ENCODE measurements at regions not wholly inside any gene's neighbourhood (a gene's known extent, or its start where the extent isn't known, plus 50 kb on each side); places are given as distances from the start of the nearest gene placed in this dataset.
"Not testable (repeated sequence)": the region's sequence is repeated elsewhere in the genome, so short reads cannot be mapped to it uniquely, and the experiment has no call there.

DNA sequence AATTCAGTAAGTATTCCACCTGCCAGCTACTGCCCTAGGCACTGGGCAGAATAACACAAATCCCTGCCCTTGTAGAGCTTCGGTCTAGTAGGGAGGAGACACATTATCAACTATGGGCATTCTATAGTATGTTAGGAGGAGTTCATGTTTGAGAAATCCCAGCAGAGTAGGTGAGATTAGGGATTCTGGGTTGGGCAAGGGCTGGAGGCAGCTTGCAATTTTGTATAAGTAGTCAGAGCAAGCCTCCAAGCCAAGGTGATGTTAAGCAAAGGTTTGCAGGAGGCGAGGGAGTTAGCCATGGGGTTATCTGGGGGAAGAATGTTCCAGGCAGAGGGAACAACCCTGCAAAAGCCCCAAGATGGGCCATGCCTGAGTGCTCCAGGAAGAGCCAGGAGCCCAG lies 187.9 kb upstream of the HS6ST1 start:
- no peaks in the 10 kb centered on the region for H3K36me3 Mint-ChIP-seq
- H3K9me3 Mint-ChIP-seq = no peaks in the 10 kb centered on the region
- ATAC-seq = no peak
- no peak for DNase-seq (ENCODE audit: low spot score in 2 of 2)
- H3K27ac Mint-ChIP-seq = no peak overlapping the region

DNA sequence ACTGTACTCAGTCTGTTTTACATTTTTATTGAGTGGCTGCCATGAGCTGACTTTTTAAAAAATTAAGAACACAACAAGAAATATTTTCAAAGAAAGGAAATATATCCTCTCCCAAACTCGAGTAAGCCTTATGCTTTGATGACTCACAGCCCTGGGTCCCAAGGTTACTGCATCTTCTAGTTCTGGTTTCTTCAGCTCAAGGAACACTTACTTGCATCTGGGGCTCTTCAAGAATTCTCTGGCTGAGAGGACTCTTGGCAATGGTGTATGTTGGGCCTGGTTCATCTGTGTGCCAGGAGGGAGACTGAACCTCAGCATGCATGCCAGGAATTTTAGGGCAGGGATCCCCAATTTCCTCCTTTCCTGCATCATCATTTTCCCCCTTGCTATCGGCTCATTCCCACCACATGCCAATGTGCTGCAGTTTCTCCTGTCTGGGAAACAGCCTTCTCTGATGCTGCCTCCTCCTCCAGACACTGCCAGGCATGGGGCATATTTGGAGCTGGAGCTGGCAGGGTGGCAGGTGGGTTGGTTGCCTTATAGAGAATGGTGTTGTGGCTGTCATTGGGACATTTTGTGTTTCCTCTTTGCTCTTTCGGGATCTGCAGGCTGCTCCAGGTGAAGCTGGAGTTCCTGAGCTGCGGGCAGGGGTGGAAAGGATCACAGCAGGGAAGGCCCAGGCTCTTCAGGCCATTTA lies 192.2 kb upstream of the HS6ST1 start:
- Mint-ChIP-seq H3K27ac (no peak overlapping the region), H3K36me3 (no peaks in the 10 kb centered on the region), H3K9me3 (no peaks in the 10 kb centered on the region)
- DNase-seq (ENCODE audit: low spot score in 2 of 2) = no peak
- no peak for ATAC-seq

DNA sequence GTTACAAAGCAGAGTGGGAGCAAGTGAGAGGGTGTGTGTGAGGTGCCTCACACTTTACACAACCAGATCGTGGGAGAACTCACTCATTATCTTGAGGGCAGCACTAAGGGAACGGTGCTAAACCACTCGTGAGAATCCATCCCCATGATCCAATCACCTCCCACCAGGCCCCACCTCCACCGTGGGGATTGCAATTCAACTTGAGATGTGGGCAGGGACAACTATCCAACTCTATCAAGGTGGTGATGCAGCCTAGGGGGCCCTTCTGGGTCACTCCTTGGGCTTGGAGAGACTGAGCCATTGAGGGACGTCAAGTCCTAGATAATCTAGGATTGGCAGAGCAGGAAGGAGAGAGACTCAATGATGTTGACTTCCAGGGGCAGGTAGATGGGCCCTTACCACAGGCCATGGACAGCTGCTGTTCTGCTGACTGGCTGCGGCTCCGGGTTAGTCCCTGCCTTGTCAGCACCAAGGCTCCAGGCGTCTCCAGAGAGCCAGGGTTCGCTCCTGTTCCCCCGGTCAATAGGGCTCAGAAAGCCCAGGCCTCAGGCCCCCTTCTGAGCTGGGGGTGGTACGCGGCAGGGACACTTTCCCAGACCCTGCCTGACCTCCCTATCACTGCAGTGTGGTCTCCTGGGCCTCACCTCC lies 193.2 kb upstream of the HS6ST1 start:
- ATAC-seq (no peak), DNase-seq (ENCODE audit: low spot score in 2 of 2) (peak in 1 of 2 donors; percentile 23)
- Mint-ChIP-seq H3K36me3 (no peaks in the 10 kb centered on the region), H3K9me3 (no peaks in the 10 kb centered on the region), H3K27ac (no peak overlapping the region)

DNA sequence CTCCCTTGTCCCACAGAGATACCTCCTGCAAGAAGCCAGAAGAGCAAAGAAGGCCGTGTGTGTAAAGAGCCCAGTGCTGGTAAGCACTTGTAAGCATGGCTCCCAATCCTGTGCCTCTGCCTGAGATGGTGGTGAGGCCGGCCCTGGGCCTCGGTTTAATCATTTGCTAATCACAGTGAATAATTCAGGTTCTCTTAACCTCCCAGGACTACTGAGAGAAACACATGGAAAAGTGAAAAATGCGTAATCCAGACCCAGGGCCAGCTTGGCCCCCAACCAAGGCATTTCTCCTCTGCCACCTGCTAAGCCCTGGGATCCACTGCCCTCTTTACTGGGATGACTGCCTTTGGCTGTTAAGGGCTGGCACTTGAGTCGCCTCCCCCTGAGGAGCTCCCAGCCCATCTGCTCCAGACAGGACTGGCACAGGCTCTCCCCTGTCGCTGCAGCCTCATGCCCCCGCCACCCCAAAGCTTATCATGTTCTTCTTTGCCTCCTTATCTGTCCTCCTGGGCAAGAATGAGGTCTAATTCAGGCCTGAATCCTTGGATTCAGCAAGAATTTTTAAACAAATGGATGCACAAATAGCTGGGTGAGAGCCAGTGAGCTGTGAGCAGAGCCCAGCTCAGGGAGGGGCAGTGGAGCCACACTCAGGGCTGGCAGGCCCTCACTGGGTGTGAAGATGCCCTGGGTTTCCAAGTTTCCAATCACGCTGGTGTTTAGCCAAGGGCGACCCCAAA lies 193.9 kb upstream of the HS6ST1 start:
- H3K36me3 Mint-ChIP-seq = no peaks in the 10 kb centered on the region
- no peak for ATAC-seq

DNA sequence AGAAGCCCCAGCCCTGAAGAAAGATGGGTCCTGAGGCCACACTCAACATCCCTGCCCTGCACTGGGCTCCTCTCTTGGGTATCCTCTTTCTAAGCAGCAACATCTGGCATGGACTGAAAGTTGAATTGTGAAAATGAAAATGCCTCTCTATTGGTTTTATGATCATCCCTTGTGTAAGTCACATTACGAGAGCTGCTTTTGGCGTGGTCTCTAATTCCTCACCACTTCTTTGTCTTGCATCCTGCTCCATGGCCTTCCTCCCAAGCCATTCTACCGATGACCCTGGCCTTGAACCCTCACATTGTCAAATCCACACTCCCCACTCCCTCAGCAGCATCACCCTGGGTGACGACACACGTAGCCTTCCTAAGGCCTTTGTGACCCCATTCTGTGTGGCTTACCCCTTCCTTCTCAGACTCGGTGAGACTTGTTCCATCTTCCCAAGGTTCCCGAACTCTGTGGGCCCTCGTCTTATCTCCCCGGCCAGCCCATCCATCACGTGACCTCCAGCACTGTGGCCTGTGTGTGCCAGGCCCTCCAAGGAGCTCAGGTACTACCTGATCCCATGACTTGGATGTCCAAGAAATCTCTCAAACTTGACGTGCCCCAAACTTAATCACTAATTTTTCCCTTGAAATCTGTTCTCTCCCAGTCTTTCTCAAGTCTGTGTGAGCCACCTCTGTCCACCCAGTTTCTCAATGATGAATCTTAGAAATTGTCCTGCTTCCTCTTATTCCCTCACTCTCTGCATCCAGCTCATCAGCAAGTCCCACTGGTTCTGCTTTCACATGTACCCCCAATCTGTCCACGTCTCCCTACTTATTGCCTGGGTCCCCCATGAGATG lies 194.7 kb upstream of the HS6ST1 start:
- no peak overlapping the region for H3K27ac Mint-ChIP-seq
- peak in 1 of 2 donors; percentile 1 for DNase-seq (ENCODE audit: low spot score in 2 of 2)
- ATAC-seq = no peak
- H3K9me3 Mint-ChIP-seq = no peaks in the 10 kb centered on the region
- H3K36me3 Mint-ChIP-seq = no peaks in the 10 kb centered on the region

More for the DNA sequence above, 193.9 kb upstream of the HS6ST1 start:
- peak in 1 of 2 donors; percentile 38 for DNase-seq (ENCODE audit: low spot score in 2 of 2)
- Mint-ChIP-seq H3K9me3 (no peaks in the 10 kb centered on the region), H3K27ac (peak overlapping the region in 1 of 2 donors; percentile 44)

DNA sequence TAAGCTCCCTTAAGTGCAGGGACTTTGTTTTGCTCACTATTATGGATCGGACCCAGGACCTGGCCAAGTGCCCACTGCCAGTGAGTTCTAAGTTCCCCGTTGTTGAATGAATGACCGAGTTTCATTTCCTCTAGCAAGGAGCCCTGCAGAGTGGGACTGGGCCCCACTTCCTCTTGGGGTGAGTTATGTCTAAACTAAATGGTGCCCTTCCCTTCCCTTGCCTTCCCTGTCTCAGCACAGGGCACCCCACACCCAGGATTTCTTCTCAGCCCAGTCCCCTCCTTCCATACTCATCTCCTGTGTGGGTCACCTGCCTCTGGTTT lies 195.3 kb upstream of the HS6ST1 start:
- Mint-ChIP-seq H3K9me3 (no peaks in the 10 kb centered on the region), H3K27ac (peak overlapping the region in 1 of 2 donors; percentile 46), H3K36me3 (no peaks in the 10 kb centered on the region)
- DNase-seq (ENCODE audit: low spot score in 2 of 2) (no peak), ATAC-seq (peak in 1 of 2 donors; percentile 40)

DNA sequence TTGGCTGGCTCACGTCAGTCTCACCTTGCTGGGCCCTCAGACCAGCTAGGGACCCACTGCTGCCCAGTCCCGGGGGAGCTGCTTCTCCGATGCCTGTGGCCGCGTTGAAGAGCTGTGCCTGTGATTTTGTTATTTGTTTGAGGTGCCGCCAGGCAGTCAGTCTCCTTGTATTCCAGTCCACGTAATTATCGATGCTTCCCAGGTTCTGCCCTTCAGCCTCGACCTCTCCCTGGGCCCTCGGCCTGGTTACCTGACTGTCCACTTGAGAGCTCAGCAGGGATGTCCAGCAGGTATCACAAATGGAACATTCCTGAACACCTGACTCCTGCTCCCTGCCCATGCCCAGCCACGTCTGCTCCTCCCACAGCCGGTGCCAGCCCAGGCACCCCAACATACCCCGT lies 195.9 kb upstream of the HS6ST1 start:
- ATAC-seq (no peak), DNase-seq (ENCODE audit: low spot score in 2 of 2) (peak in 1 of 2 donors; percentile 47)
- Mint-ChIP-seq H3K9me3 (no peaks in the 10 kb centered on the region), H3K27ac (peak overlapping the region in 1 of 2 donors; percentile 58), H3K36me3 (no peaks in the 10 kb centered on the region)

DNA sequence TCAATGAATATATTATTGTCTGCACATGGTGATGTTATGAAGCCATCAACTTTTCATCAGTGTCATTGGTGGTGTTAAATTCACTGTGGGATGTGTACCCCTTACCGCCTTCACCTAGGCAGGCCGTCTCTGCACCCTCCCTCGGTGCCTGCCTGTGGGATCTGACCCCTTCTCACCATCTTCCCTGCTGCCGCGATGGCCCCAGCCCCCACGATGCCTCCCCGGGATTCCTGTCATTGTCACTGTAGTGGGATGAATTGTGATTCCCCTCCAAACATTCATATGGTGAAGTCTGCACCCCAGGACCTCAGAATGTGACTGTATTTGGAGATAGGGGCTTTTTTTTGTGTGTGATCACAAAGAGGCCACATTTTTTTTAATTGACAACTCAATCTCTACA lies 198.3 kb upstream of the HS6ST1 start:
- no peaks in the 10 kb centered on the region for H3K36me3 Mint-ChIP-seq
- ATAC-seq (no peak), DNase-seq (ENCODE audit: low spot score in 2 of 2) (no peak)
- no peak overlapping the region for H3K27ac Mint-ChIP-seq
- H3K9me3 Mint-ChIP-seq = no peaks in the 10 kb centered on the region

DNA sequence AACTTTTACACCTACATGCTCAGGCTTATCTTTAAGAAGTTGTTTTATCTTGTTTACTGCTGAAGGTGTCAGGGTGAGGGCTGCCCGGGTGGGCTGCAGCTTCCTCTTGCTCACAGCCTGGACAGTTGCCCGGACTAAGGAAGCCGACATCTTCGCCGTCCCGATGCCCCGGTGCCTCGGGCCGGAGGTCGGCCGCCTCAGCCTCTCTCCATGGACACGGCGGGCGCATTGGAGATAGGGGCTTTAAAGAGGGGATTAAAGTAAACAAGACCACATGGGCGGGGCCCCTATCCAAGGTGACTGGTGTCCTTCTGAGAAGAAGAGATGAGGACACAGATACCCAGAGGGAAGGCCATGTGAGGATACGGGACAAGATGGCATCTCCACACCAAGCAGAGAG lies 200.4 kb upstream of the HS6ST1 start:
- not testable (repeated sequence) for H3K27ac Mint-ChIP-seq; H3K9me3 Mint-ChIP-seq; H3K36me3 Mint-ChIP-seq; ATAC-seq; DNase-seq (ENCODE audit: low spot score in 2 of 2)

DNA sequence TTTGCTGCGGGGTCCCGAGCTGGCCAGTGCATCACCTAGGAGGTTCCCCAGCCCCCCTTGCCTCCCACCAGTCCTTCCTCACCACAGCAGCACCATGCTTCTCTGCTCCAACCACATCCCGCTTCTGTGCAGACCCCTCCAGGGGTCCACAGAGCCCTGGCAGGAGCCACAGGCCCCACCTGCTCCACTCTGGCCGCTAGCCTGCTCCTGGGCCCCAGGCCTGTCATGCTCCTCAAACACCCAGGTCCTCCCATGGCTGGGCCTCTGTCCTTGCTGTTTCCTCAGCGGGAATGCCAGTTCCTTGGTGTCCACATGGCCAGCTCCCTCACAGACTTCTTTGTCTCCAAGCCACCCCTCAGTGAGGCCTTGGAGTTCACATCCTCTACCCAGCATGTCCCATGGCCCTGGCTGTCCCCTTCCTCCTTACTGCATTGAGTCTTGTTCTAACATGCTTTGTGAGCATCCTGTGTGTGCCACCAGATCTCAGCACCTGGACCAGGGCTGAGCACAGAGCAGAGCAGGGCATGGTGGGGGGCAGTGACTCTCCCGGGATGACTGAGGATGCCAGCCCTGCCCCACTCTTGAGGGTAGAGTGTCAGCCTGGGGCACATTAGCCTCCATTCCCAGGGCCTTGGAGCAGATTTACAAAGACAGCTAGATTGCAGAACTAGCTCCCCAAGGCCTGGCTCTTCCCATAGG lies 201.0 kb upstream of the HS6ST1 start:
- ATAC-seq = no peak
- no peaks in the 10 kb centered on the region for H3K36me3 Mint-ChIP-seq
- H3K9me3 Mint-ChIP-seq = no peaks in the 10 kb centered on the region
- H3K27ac Mint-ChIP-seq = peak overlapping the region in 1 of 2 donors; percentile 27
- no peak for DNase-seq (ENCODE audit: low spot score in 2 of 2)

DNA sequence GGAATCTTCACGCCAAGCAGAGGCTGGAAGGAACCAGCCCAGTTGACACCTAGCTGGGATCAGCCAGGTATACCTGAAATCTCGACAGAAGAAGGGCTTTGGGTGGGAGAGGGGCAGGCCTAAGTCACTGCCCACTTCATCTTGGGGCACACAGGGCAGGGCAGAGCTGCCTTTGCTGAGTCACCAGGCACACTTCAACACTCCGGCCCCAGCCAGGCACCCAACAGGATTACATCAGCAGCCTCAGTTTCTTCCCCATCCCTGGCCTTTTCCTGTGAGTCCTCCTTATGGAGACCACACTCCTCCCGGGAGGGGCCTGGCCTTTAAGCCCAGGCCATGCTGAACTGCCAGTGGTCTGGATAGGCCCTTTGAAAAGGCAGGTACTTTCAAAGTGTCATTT lies 201.7 kb upstream of the HS6ST1 start:
- H3K9me3 Mint-ChIP-seq = no peaks in the 10 kb centered on the region
- H3K27ac Mint-ChIP-seq = peak overlapping the region in 1 of 2 donors; percentile 37
- ATAC-seq (peak; percentile 17 to 39), DNase-seq (ENCODE audit: low spot score in 2 of 2) (no peak)
- H3K36me3 Mint-ChIP-seq = no peaks in the 10 kb centered on the region

DNA sequence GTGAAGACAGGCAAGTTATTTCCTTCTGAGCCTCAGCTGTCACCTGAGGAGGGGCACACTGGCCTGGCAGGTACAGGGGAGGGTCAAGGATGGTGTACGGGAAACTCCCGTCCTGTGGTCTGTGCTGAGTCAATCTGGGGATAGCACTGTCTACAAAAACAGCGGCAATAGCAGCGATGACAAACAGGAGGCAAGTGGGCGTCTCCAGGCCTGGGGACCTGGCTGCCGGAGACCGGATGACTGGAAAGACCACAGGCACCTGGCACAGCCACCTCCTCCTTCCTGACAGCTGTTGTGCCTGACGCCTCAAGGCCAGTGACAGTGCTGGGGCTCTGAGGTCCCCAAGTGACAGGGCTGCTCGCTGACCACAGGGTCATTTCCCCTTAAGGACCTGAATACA lies 202.1 kb upstream of the HS6ST1 start:
- no peaks in the 10 kb centered on the region for H3K9me3 Mint-ChIP-seq
- peak overlapping the region in 1 of 2 donors; percentile 37 for H3K27ac Mint-ChIP-seq
- DNase-seq (ENCODE audit: low spot score in 2 of 2) (peak; percentile 58 to 68), ATAC-seq (peak; percentile 93 to 98)
- no peaks in the 10 kb centered on the region for H3K36me3 Mint-ChIP-seq

DNA sequence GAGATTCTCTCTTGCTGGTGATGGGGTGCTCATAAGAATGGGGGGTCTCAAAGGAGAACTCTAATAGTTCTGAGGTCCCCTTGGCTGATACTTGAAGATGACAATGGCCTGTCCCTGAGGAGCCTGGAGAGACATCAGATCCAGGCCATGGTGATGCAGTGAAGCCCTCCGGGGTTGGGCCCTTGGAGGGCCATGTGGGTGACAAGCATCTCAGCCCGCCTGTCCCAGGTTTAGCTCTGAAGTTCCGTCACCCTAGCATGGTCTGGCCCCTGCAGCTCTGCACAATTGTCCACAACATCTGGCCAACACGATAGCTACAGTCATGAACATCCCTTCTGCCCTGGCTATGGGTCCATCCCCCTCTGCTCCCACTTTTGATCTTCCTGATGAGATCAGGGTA lies 202.8 kb upstream of the HS6ST1 start:
- Mint-ChIP-seq H3K36me3 (no peaks in the 10 kb centered on the region), H3K27ac (no peak overlapping the region), H3K9me3 (no peaks in the 10 kb centered on the region)
- no peak for DNase-seq (ENCODE audit: low spot score in 2 of 2)
- no peak for ATAC-seq

DNA sequence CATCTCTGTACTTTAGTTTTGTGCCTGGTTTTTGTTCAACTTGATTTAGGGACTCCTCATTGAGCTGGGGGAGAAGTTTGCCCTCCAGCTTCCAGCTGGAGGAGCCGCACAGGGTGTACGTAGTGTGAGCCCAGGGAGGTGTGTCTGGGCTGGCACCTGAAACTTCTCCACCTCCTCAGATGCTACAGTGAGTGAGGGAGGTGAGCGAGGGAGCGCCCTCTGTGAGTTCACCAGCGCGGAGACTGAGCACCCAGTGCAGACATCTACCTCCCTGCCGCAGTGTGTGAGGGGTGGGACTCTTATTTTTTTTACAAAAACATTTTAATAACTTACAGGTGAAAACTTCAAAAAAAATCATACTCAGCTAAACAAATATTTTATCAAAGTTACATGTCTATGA lies 204.2 kb upstream of the HS6ST1 start:
- ATAC-seq (no peak), DNase-seq (ENCODE audit: low spot score in 2 of 2) (no peak)
- Mint-ChIP-seq H3K27ac (no peak overlapping the region), H3K9me3 (no peaks in the 10 kb centered on the region), H3K36me3 (no peaks in the 10 kb centered on the region)

DNA sequence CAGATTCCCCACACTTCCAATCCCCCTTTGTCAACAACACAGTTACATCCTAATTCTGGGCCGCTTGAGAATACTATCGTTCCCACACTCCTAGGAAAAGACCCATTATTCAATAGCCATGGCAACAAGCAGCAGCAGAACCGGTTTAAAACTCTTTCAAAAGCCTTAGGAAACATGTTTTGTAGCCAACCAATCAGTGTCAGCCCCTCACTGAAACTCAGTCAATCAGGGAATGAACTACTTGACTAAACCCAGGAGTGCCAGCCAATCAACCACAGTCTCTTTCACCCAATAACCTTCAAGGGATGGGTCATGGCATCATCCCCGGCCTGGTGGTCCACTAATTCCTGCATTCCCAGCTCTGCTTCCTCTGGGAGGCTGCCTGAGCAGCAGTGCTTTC lies 204.8 kb upstream of the HS6ST1 start:
- Mint-ChIP-seq H3K27ac (no peak overlapping the region), H3K36me3 (no peaks in the 10 kb centered on the region), H3K9me3 (no peaks in the 10 kb centered on the region)
- DNase-seq (ENCODE audit: low spot score in 2 of 2) (no peak), ATAC-seq (no peak)

DNA sequence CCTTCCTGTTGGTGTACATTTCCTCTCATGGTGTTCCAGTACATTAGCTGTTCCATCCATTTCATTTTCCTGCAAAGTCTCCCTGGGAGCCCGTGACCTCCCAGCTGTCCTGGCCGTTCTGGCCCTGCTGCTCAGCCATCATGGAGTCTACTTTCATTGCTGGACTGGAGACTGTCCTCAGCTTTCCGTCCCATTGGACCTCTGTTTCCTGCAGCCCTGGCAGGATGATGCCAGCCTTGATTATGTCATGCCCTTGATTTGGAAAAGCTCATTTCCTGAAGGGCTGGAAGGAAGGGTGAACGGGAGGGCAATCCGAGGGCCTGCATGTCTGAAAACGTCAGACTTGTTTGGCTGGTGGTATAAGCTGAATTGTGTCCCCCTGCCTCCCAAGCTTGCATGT lies 205.5 kb upstream of the HS6ST1 start:
- Mint-ChIP-seq H3K27ac (no peak overlapping the region), H3K9me3 (no peaks in the 10 kb centered on the region), H3K36me3 (no peaks in the 10 kb centered on the region)
- ATAC-seq (no peak), DNase-seq (ENCODE audit: low spot score in 2 of 2) (no peak)

Measured in activated naive CD4-positive, alpha-beta T cell treated with anti-CD3 and anti-CD28 coated beads, Interleukin-2, amount 50 U/mL, for 72 hours (primary cell).